IPS DF 4.7 (cell line): ENCODE measurements at regions not wholly inside any gene's neighbourhood (a gene's known extent, or its start where the extent isn't known, plus 50 kb on each side); places are given as distances from the start of the nearest gene placed in this dataset.
"Not testable (repeated sequence)": the region's sequence is repeated elsewhere in the genome, so short reads cannot be mapped to it uniquely, and the experiment has no call there.

Source experiments
- DNase-seq: peaks from one replicate; pipeline ENCODE4 v3.0.0-alpha.2; 2013; ENCODE audit warnings: low spot score; ENCODE audit errors: extremely low read depth

DNA sequence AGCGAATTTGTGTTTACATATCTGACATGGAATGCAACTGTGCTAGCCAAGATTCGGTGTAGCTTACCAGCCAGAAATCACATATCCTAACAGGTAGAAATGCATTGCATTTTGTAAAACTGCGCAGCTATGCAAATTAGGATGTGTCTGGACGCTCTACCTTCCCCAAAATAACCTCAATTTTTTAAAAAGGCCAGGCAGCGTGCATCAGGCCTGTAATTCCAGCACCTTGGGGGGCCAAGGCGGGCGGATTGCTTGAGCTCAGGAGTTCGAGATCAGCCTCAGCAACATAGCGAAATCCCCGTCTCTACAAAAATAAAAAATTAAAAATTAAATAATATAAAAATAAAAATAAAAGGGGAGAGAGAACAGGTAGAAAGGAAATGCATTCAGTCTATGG is 305.0 kb downstream of the TYW1 start:
- DNase-seq = no peak

GRCh38 chr7:67302113-67303039 is 305.7 kb downstream of the TYW1 start:
- DNase-seq = peak; percentile 84

GRCh38 chr7:67304846-67305245 is 308.2 kb downstream of the TYW1 start:
- DNase-seq = not testable (repeated sequence)

DNA sequence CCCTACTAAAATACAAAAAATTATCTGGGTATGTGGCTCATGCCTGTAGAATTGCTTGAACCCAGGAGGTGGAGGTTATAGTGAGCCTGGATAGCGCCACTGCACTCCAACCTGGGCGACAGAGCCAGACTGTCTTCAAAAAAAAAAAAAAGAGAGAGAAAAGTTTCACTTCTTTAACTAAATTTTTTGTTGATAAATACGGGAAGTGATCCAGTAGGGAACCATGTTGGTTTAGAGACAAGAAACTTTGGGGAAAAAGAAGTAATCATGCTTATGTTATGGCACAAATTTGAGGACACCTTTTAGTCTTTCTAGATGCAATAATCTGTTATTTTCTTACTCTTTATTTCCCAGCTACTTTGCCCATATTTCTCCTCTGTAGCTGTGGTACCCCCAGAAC is 309.7 kb downstream of the TYW1 start:
- DNase-seq = no peak

- DNase-seq = no peak
Measured at GRCh38 chr7:67309764-67310549, 313.3 kb downstream of the TYW1 start.

DNA sequence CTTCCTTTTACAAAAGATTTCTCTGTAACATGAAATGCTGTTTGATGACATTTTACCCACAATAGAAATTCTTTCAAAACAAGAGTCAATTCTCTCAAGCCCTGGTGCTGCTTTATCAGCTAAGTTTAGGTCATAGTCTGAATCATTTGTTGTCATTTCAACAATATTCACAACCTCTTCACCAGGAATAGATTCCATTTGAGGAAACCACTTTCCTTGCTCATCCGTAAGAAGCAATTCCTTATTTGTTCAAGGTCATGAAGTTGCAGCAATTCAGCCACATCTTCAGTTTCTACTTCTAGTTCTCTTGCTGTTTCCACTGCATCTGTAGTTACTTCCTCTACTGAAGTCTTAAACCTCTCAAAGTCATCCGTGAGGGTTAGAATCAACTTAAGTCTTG is 315.3 kb downstream of the TYW1 start:
- no peak for DNase-seq

DNA sequence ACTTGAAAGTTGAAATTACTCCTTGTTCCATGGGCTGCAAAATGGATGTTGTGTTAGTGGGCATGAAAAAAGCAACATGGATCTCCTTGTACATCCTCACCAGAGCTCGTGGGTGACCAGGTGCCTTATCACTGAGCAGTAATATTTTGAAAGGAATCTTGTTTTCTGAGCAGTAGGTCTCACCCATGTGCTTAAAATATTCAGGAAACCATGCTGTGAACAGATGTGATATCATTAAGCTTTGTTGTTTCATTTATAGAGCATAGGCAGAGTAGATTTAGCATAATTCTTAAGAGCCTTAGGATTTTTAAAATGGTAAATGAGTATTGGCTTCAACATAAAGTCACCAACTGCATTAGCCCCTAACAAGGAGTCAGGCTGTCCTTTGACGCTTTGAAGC is 316.6 kb downstream of the TYW1 start:
- no peak for DNase-seq

DNA sequence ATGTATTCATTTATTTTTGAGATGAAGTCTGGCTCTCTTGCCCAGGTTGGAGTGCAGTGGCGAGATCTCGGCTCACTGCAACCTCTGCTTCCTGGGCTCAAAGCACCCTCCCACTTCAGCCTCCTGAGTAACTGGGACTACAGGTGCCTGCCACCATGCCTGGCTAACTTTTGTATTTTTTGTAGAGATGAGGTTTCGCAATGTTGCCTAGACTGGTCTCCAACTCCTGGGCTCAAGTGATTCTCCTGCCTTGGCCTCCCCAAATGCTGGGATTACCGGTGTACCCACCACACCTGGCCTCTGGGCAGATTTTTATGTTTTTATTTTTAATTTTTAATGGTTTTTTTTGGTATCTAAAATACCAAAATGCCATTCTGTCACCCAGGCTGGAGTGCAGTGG is 320.3 kb downstream of the TYW1 start:
- not testable (repeated sequence) for DNase-seq

GRCh38 chr7:67328257-67328656 is 331.6 kb downstream of the TYW1 start:
- DNase-seq = not testable (repeated sequence)

GRCh38 chr7:67335165-67335564 is 338.5 kb downstream of the TYW1 start:
- DNase-seq = not testable (repeated sequence)

- DNase-seq = not testable (repeated sequence)
Measured at GRCh38 chr7:67335663-67336062, 339.0 kb downstream of the TYW1 start.

GRCh38 chr7:67338545-67338944 is 341.9 kb downstream of the TYW1 start:
- DNase-seq = not testable (repeated sequence)

GRCh38 chr7:67341153-67341768 is 344.6 kb downstream of the TYW1 start:
- no peak for DNase-seq

DNA sequence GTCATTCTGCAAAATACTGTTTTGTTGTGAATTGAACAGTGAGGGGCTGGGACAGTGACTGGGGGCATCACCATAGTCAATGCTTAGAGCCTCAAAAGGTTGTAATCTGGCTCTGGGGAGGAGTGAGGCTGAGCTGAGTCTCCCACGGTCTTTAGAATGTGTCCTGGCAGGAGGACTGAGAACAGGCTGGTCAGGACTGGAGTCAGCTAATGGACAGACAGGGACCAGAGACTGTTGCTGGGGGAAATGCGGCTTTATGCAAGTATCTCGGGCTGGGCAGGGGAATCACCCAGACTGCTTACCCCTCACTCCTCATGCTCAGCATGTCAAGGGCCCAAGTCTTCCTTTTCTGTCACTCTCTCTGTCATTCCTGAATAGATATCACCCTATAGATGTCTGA is 346.5 kb downstream of the TYW1 start:
- DNase-seq = no peak

DNA sequence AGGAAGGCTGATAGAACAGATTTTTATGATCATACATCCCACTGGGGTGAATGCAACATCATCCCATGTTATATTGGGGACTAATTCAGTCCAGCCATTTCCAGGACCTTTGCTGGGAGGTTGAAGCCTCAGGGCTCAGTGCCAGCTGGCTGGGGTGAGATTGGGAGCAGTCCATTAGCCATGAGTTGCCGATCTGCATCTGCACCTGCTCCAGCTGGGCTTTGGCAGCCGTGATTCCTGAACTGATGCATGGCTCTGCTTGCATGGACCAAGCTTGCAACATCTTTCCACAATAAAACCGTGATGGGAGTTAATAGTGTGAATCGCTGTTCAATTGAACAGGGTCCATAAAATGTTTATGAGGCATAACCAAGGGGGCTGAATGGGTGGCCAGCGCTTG is 346.9 kb downstream of the TYW1 start:
- DNase-seq = no peak

DNA sequence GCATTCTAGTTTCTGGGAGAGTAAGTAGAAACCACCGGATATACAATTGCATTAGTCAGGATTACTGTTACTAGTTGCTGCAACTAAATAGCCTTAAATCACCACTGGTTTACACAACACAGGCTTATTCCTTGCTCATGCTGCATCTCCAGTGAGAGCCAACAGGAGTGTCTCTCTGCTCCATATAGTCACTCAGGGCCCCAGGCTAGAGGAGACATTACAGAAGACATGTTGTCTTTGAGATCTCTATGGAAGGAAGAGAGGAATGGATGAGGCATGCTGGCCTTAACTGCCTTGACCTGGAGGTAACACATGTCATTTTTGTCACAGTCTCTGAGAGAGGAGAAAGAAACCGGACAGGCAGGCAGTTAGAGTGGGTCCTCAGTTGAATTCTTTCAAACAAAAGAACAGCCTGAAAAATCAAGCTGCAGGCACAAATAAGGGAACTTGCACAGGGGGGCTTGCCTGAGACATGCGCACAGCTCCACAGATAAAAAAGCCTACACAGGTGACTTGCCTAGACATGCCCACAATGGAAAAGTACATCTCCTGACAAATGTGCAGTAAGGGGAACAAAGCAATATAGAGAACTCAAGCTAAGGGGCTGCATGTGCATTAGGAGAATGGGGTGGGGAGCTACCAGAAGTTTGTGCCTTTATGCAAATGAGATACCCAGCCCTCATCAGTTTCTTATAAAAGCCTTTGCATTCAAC is 348.0 kb downstream of the TYW1 start:
- no peak for DNase-seq

DNA sequence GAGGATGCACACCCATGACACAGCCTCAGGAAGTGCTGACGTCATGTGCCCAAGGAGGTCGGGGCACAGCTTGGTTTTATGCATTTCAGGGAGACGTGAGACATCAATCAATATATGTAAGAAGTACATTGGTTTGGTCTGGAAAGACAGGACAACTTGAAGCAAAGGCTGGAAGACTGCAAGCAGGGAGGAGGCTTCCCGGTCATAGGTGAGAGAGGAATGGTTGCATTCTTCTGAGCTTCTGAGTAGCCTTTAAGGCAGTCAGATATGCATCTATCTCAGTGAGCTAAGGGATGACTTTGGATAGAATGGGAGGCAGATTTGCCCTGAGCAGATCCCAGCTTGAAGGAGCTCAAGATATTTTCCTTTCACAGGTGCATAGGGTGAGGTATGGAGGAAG is 349.5 kb downstream of the TYW1 start:
- DNase-seq = no peak

GRCh38 chr7:67346876-67347275 is 350.2 kb downstream of the TYW1 start:
- DNase-seq = no peak

DNA sequence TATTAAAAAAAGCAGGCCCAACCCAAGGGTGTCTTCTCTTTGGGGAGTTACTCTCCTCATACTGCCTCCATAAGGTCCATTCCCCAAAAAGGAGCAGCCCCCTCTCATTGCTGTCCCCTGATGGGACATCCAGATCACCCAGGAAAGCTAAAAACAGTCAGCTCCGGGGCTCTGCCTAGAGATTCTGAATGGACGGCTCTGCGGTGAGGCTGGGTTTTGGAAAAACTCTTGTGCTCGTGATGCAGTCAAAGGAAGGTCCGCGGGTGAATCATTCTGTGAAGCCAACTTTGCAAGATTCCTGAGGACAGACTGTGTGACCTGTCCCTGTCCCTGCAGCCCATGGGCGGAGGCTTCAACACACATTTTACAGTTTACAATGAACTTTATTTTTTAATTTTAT is 351.5 kb downstream of the TYW1 start:
- no peak for DNase-seq

DNA sequence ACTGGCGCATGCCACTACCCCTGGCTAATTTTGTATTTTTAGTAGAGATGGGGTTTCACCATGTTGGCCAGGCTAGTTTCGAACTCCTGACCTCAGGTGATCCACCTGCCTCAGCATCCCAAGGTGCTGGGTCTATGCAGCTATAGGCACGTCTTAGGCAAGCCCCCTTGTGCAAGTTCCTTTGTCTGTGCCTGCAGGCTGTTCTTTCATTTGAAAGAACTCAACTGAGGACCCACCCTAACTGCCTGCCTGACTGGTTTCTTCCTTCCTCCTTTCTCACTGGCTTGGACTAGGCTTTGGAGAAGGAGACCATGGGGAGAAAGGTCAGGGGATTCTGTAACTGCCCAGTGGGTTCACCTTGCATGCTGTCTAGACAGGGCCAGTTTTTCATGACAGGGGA is 361.0 kb downstream of the TYW1 start:
- DNase-seq = not testable (repeated sequence)

GRCh38 chr7:67358316-67358715 is 361.7 kb downstream of the TYW1 start:
- not testable (repeated sequence) for DNase-seq
